CD14-positive monocyte (primary cell): ENCODE measurements at regions not wholly inside any gene's neighbourhood (a gene's known extent, or its start where the extent isn't known, plus 50 kb on each side); places are given as distances from the start of the nearest gene placed in this dataset.
A peak's percentile ranks its signal among the peaks of the same experiment; 100 is the strongest.

Source experiments
- DNase-seq, 3 donors: peaks; one replicate each; pipeline ENCODE4 v3.0.0-alpha.2; 2011 to 2022
- H2AFZ ChIP-seq: 2 replicates; pipeline ENCODE4 v1.6.0; 2012; ENCODE audit warnings: mild to moderate bottlenecking, low read depth, low read length, inconsistent platforms; ENCODE audit not compliant: insufficient read depth, poor library complexity, severe bottlenecking
- H3K27ac ChIP-seq, 2 donors: 1 replicate in 1 of 2; 2 replicates in 1 of 2; pipeline ENCODE4 v1.5.1; 2012 to 2013; ENCODE audit warnings: low read length in 2 of 2, control low read depth in 1 of 2, inconsistent platforms in 1 of 2, low read depth in 1 of 2, mild to moderate bottlenecking in 1 of 2
- H3K27me3 ChIP-seq, 2 donors: one replicate each; pipeline versions ENCODE4 v1.6.0 to v1.6.1; 2011 to 2013; ENCODE audit warnings: low read length in 2 of 2; ENCODE audit not compliant: control insufficient read depth in 2 of 2, insufficient read depth in 2 of 2
- H3K36me3 ChIP-seq, 2 donors: replicated peaks in 1 of 2; 1 replicate in 1 of 2; 2 replicates in 1 of 2; pipeline versions ENCODE4 v1.5.1 to v1.6.1; 2012 to 2013; ENCODE audit warnings: low read length in 2 of 2, control low read depth in 1 of 2, inconsistent platforms in 1 of 2, mild to moderate bottlenecking in 1 of 2; ENCODE audit not compliant: insufficient read depth in 2 of 2, control insufficient read depth in 1 of 2
- H3K4me1 ChIP-seq, 2 donors: 1 replicate in 1 of 2; 2 replicates in 1 of 2; pipeline versions ENCODE4 v1.5.1 to v1.6.1; 2012 to 2013; ENCODE audit warnings: low read length in 2 of 2, control low read depth in 1 of 2, inconsistent platforms in 1 of 2, mild to moderate bottlenecking in 1 of 2, moderate library complexity in 1 of 2; ENCODE audit not compliant: insufficient read depth in 2 of 2, control insufficient read depth in 1 of 2
- H3K4me2 ChIP-seq: replicated peaks from 2 replicates; pipeline ENCODE3; 2012; ENCODE audit warnings: low read length, moderate library complexity, mild to moderate bottlenecking; ENCODE audit not compliant: poor library complexity, severe bottlenecking; ENCODE audit errors: extremely low read depth
- H3K4me3 ChIP-seq, 3 experiments: fragments of 200-600 bp in 1 of 3; sonication (generic) in 1 of 3; replicated peaks in 1 of 3; 1 replicate in 2 of 3; 2 replicates in 1 of 3; pipeline ENCODE4 v1.5.1; 2011 to 2013; ENCODE audit warnings: low read length in 3 of 3, mild to moderate bottlenecking in 3 of 3, control low read depth in 2 of 3, low read depth in 2 of 3, inconsistent platforms in 1 of 3, moderate library complexity in 1 of 3
- H3K79me2 ChIP-seq: 2 replicates; pipeline ENCODE4 v1.6.0; 2012; ENCODE audit warnings: mild to moderate bottlenecking, control low read depth, inconsistent platforms, low read length, moderate library complexity; ENCODE audit not compliant: insufficient read depth
- H3K9ac ChIP-seq: 2 replicates; pipeline ENCODE4 v1.6.0; 2017; ENCODE audit warnings: low read length, mild to moderate bottlenecking; ENCODE audit not compliant: insufficient read depth, poor library complexity, severe bottlenecking
- H3K9me3 ChIP-seq, 2 donors: replicated peaks in 1 of 2; 1 replicate in 1 of 2; 2 replicates in 1 of 2; pipeline versions ENCODE4 v1.5.1 to v1.6.1; 2012 to 2013; ENCODE audit warnings: low read length in 2 of 2, control low read depth in 1 of 2; ENCODE audit not compliant: control insufficient read depth in 1 of 2, insufficient read depth in 1 of 2
- H4K20me1 ChIP-seq: 2 replicates; pipeline ENCODE4 v1.6.0; 2012; ENCODE audit warnings: mild to moderate bottlenecking, low read length, control low read depth, moderate library complexity; ENCODE audit not compliant: insufficient read depth
- H3K27ac Mint-ChIP-seq, 7 donors: one replicate each; pipeline ENCODE4 v1.8.0; 2020; ENCODE audit warnings: mild to moderate bottlenecking in 7 of 7, mixed read lengths in 7 of 7, moderate library complexity in 6 of 7, inconsistent platforms in 2 of 7
- H3K27me3 Mint-ChIP-seq, 3 donors: one replicate each; pipeline ENCODE4 v1.8.0; 2021 to 2022; ENCODE audit warnings: low read depth in 3 of 3, mild to moderate bottlenecking in 3 of 3, mixed read lengths in 3 of 3, moderate library complexity in 3 of 3, inconsistent platforms in 1 of 3
- H3K36me3 Mint-ChIP-seq, 2 donors: one replicate each; pipeline ENCODE4 v1.8.0; 2020; ENCODE audit warnings: mixed read lengths in 2 of 2, inconsistent platforms in 1 of 2, mild to moderate bottlenecking in 1 of 2
- H3K4me1 Mint-ChIP-seq: one replicate; pipeline ENCODE4 v1.8.0; 2020; ENCODE audit warnings: mild to moderate bottlenecking, mixed read lengths
- H3K4me3 Mint-ChIP-seq, 2 donors: one replicate each; pipeline ENCODE4 v1.8.0; 2020; ENCODE audit warnings: mild to moderate bottlenecking in 2 of 2, mixed read lengths in 2 of 2, moderate library complexity in 1 of 2
- H3K9me3 Mint-ChIP-seq, 7 donors: one replicate each; pipeline ENCODE4 v1.8.0; 2020 to 2022; ENCODE audit warnings: mixed read lengths in 7 of 7, mild to moderate bottlenecking in 6 of 7, moderate library complexity in 6 of 7, inconsistent platforms in 2 of 7
- WGBS: methylation state at CpG from one replicate; pipeline ENCODE4 v1.1.5; 2013; ENCODE audit warnings: missing lambda C conversion rate; ENCODE audit not compliant: insufficient coverage; 5-methylcytosine and 5-hydroxymethylcytosine counted together
- intact Hi-C, 2 donors: fragments of 100-400 bp; cut with micrococcal nuclease; formaldehyde crosslinking; loops; one replicate each; pipeline versions ENCODE4 v1.15.0 to v1.15.1; 2023
- TF ChIP-seq, protein P1 (sequence below): fragments of 200-600 bp; IDR thresholded peaks from one replicate; pipeline ENCODE4 v1.8.0; 2022; ENCODE audit warnings: antibody characterized with exemption, mild to moderate bottlenecking

GRCh38 chr3:59341459-59341858 lies 291.6 kb upstream of the CFAP20DC start:
- no peak overlapping the region for H3K9ac ChIP-seq
- no peaks in the 10 kb centered on the region for H3K9me3 ChIP-seq
- H3K36me3 ChIP-seq = no peaks in the 10 kb centered on the region
- no peak overlapping the region for H3K27ac ChIP-seq
- Mint-ChIP-seq H3K36me3 (no peaks in the 10 kb centered on the region), H3K27ac (no peak overlapping the region), H3K9me3 (peaks cover 0 to 5% (median 0%) of the 10 kb centered on the region in 7 donors), H3K4me1 (peaks cover 10% of the 10 kb centered on the region), H3K27me3 (no peaks in the 10 kb centered on the region), H3K4me3 (no peak overlapping the region)
- no peak overlapping the region for H3K4me2 ChIP-seq
- DNase-seq = no peak
- intact Hi-C loops = no loop called here
- no peak overlapping the region for H3K4me3 ChIP-seq
- H3K27me3 ChIP-seq = no peaks in the 10 kb centered on the region
- H3K79me2 ChIP-seq = no peaks in the 10 kb centered on the region
- peaks cover 9 to 10% of the 10 kb centered on the region in 2 donors for H3K4me1 ChIP-seq
- no CpG with 5 or more reads among the region's 4 CpGs for WGBS
- H2AFZ ChIP-seq = no peak overlapping the region
- TF ChIP-seq, protein P1, sequence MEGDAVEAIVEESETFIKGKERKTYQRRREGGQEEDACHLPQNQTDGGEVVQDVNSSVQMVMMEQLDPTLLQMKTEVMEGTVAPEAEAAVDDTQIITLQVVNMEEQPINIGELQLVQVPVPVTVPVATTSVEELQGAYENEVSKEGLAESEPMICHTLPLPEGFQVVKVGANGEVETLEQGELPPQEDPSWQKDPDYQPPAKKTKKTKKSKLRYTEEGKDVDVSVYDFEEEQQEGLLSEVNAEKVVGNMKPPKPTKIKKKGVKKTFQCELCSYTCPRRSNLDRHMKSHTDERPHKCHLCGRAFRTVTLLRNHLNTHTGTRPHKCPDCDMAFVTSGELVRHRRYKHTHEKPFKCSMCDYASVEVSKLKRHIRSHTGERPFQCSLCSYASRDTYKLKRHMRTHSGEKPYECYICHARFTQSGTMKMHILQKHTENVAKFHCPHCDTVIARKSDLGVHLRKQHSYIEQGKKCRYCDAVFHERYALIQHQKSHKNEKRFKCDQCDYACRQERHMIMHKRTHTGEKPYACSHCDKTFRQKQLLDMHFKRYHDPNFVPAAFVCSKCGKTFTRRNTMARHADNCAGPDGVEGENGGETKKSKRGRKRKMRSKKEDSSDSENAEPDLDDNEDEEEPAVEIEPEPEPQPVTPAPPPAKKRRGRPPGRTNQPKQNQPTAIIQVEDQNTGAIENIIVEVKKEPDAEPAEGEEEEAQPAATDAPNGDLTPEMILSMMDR = no peak
- no peaks in the 10 kb centered on the region for H4K20me1 ChIP-seq

DNA sequence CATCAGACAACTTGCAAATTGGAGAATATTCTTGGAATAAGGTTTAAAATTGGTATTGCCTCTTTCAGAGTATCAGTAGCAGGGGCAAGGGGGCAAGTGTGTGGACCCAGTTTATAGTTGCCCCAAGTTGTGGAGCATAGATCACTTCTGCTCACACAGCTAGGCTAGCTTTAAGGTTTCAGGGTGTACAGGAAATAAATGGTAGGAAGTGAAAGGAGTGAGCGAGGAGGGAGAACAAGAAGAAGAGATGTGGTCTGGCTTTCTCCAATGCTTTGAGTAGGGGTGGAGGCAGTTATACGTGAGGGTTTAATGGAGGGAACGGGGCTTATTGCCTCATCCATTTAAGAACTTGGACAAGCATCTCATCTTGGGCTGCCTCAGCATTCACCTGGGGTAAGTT lies 290.0 kb upstream of the CFAP20DC start:
- Mint-ChIP-seq H3K4me1 (peaks cover 22% of the 10 kb centered on the region), H3K36me3 (no peaks in the 10 kb centered on the region), H3K27ac (no peak overlapping the region), H3K4me3 (peak overlapping the region in 1 of 2 donors; percentile 11), H3K9me3 (no peaks in the 10 kb centered on the region), H3K27me3 (no peaks in the 10 kb centered on the region)
- WGBS = 0% methylated on average over 2 of the region's 3 CpGs
- H4K20me1 ChIP-seq = no peaks in the 10 kb centered on the region
- H3K9ac ChIP-seq = no peak overlapping the region
- H3K27ac ChIP-seq = no peak overlapping the region
- TF ChIP-seq, protein P1 = no peak
- H3K27me3 ChIP-seq = no peaks in the 10 kb centered on the region
- H3K4me3 ChIP-seq = no peak overlapping the region
- no peak for DNase-seq
- H2AFZ ChIP-seq = no peak overlapping the region
- no peak overlapping the region for H3K4me2 ChIP-seq
- no peaks in the 10 kb centered on the region for H3K36me3 ChIP-seq
- intact Hi-C loops = no loop called here
- no peaks in the 10 kb centered on the region for H3K79me2 ChIP-seq
- peaks cover 20% of the 10 kb centered on the region in 2 donors for H3K4me1 ChIP-seq
- no peaks in the 10 kb centered on the region for H3K9me3 ChIP-seq
